GM23338 (cell line): ENCODE measurements at regions not wholly inside any gene's neighbourhood (a gene's known extent, or its start where the extent isn't known, plus 50 kb on each side); places are given as distances from the start of the nearest gene placed in this dataset. TPM values are rescaled to one million over a fixed set of nuclear protein-coding genes. Genes with fewer than 3 reads are reported as not detected.

Experiments
- ATAC-seq: fragments of 200-7000 bp; cut with Tn5 transposase; 3 replicates; pipeline ENCODE4 v1.9.1; 2020
- DNase-seq: peaks from one replicate; pipeline ENCODE4 v3.0.0-alpha.2; 2015; ENCODE audit warnings: low spot score
- H2AFZ ChIP-seq: fragments of 200-600 bp; sonication (generic); 2 replicates; pipeline ENCODE4 v1.8.0; 2016; ENCODE audit warnings: antibody characterized with exemption, mild to moderate bottlenecking, moderate library complexity
- H3F3A ChIP-seq: fragments of 200-600 bp; sonication (generic); replicated peaks from 2 replicates; pipeline ENCODE4 v1.8.0; 2017; ENCODE audit warnings: antibody characterized with exemption, mixed run types, low read depth
- H3K27ac ChIP-seq: fragments of 200-600 bp; sonication (generic); 2 replicates; pipeline ENCODE4 v1.6.1; 2016; ENCODE audit warnings: low read depth
- H3K27me3 ChIP-seq: fragments of 200-600 bp; sonication (generic); 2 replicates; pipeline ENCODE4 v1.8.0; 2016; ENCODE audit warnings: mild to moderate bottlenecking, mixed run types, moderate library complexity; ENCODE audit not compliant: insufficient read depth
- H3K36me3 ChIP-seq: fragments of 200-600 bp; sonication (generic); 2 replicates; pipeline ENCODE4 v1.8.0; 2016; ENCODE audit warnings: mild to moderate bottlenecking; ENCODE audit not compliant: insufficient read depth
- H3K4me1 ChIP-seq: fragments of 200-600 bp; sonication (generic); 2 replicates; pipeline ENCODE4 v1.8.0; 2016; ENCODE audit warnings: mild to moderate bottlenecking, moderate library complexity; ENCODE audit not compliant: insufficient read depth
- H3K4me2 ChIP-seq: fragments of 200-600 bp; sonication (generic); 2 replicates; pipeline ENCODE4 v1.7.1; 2017; ENCODE audit warnings: mixed run types
- H3K4me3 ChIP-seq: fragments of 200-600 bp; sonication (generic); 2 replicates; pipeline ENCODE4 v1.6.1; 2016; ENCODE audit warnings: mixed run types
- H3K79me2 ChIP-seq: fragments of 200-600 bp; sonication (generic); replicated peaks from 2 replicates; pipeline ENCODE4 v1.8.0; 2017; ENCODE audit warnings: mild to moderate bottlenecking; ENCODE audit not compliant: insufficient read depth
- H3K9me2 ChIP-seq: fragments of 200-600 bp; sonication (generic); 2 replicates; pipeline ENCODE4 v1.8.0; 2017; ENCODE audit not compliant: insufficient read depth
- H4K20me1 ChIP-seq: fragments of 200-600 bp; sonication (generic); replicated peaks from 2 replicates; pipeline ENCODE4 v1.8.0; 2017; ENCODE audit warnings: mild to moderate bottlenecking; ENCODE audit not compliant: insufficient read depth
- H3K27ac Mint-ChIP-seq: 2 replicates; pipeline ENCODE4 v1.8.0; 2020; ENCODE audit warnings: inconsistent platforms, mild to moderate bottlenecking, moderate library complexity, mixed read lengths
- H3K27me3 Mint-ChIP-seq: 3 replicates; pipeline ENCODE4 v1.8.0; 2022; ENCODE audit warnings: low read depth, mild to moderate bottlenecking, moderate library complexity, mixed read lengths, inconsistent platforms; ENCODE audit not compliant: insufficient read depth, poor library complexity
- H3K36me3 Mint-ChIP-seq: 3 replicates; pipeline ENCODE4 v1.8.0; 2021; ENCODE audit warnings: low read depth, mild to moderate bottlenecking, inconsistent platforms, moderate library complexity, mixed read lengths
- H3K4me1 Mint-ChIP-seq: 3 replicates; pipeline ENCODE4 v1.8.0; 2020; ENCODE audit warnings: mild to moderate bottlenecking, inconsistent platforms, mixed read lengths
- H3K4me3 Mint-ChIP-seq: 3 replicates; pipeline ENCODE4 v1.8.0; 2021; ENCODE audit warnings: moderate library complexity, mild to moderate bottlenecking, inconsistent platforms, mixed read lengths
- H3K9me3 Mint-ChIP-seq: 3 replicates; pipeline ENCODE4 v1.8.0; 2020; ENCODE audit warnings: moderate library complexity, mild to moderate bottlenecking, inconsistent platforms, mixed read lengths
- EZH2 ChIP-seq: fragments of 200-600 bp; sonication (generic); IDR thresholded peaks from one replicate; pipeline ENCODE4 v1.8.0; 2017; ENCODE audit warnings: antibody characterized with exemption, mild to moderate bottlenecking, low read depth; ENCODE audit not compliant: unreplicated experiment
- JUNB ChIP-seq: IDR thresholded peaks from one replicate; pipeline ENCODE4 v1.6.1; 2016; ENCODE audit warnings: antibody characterized with exemption; ENCODE audit not compliant: unreplicated experiment
- NANOG ChIP-seq: IDR thresholded peaks from 2 replicates; pipeline ENCODE4 v1.6.1; 2016; ENCODE audit warnings: antibody characterized with exemption, borderline replicate concordance
- small RNA-seq: library from RNA; depleted of rRNA; stranded (forward); fragments of <200 nt; gene quantifications from one replicate; pipeline ENCODE3, GENCODE V24; 2014; ENCODE audit warnings: low replicate concordance
- TF ChIP-seq, protein P1 (sequence below): IDR thresholded peaks from one replicate; pipeline ENCODE4 v1.6.1; 2018; ENCODE audit warnings: antibody characterized with exemption; ENCODE audit not compliant: unreplicated experiment
- TF ChIP-seq, protein P2 (sequence below): fragments of 250-450 bp; sonication (Bioruptor Pico); IDR thresholded peaks from 2 replicates; pipeline ENCODE4 v1.5.0; 2020; ENCODE audit warnings: mild to moderate bottlenecking, moderate library complexity

DNA sequence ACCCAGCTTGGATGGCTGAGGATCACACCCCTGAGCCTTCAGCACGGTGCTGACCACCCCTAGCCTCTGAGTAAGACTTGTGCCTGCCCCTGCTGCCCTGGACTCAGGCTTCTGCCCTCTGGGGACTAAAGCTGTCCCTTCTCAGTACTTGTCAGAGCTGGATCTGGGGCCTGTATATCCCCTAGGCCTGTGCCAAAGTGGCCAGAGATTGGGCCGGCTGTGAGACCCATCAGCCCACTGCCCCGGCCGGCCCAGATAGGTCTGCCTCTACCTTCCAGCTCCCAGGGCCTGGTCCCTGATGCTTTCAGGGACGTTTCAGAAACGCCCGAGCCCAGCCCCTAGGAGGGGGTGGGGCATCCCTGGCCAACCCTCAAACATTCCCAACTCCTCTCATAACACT, 137.8 kb downstream of the ZDHHC20 start (continued):
- TF ChIP-seq, protein P1, sequence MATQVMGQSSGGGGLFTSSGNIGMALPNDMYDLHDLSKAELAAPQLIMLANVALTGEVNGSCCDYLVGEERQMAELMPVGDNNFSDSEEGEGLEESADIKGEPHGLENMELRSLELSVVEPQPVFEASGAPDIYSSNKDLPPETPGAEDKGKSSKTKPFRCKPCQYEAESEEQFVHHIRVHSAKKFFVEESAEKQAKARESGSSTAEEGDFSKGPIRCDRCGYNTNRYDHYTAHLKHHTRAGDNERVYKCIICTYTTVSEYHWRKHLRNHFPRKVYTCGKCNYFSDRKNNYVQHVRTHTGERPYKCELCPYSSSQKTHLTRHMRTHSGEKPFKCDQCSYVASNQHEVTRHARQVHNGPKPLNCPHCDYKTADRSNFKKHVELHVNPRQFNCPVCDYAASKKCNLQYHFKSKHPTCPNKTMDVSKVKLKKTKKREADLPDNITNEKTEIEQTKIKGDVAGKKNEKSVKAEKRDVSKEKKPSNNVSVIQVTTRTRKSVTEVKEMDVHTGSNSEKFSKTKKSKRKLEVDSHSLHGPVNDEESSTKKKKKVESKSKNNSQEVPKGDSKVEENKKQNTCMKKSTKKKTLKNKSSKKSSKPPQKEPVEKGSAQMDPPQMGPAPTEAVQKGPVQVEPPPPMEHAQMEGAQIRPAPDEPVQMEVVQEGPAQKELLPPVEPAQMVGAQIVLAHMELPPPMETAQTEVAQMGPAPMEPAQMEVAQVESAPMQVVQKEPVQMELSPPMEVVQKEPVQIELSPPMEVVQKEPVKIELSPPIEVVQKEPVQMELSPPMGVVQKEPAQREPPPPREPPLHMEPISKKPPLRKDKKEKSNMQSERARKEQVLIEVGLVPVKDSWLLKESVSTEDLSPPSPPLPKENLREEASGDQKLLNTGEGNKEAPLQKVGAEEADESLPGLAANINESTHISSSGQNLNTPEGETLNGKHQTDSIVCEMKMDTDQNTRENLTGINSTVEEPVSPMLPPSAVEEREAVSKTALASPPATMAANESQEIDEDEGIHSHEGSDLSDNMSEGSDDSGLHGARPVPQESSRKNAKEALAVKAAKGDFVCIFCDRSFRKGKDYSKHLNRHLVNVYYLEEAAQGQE = no peak

DNA sequence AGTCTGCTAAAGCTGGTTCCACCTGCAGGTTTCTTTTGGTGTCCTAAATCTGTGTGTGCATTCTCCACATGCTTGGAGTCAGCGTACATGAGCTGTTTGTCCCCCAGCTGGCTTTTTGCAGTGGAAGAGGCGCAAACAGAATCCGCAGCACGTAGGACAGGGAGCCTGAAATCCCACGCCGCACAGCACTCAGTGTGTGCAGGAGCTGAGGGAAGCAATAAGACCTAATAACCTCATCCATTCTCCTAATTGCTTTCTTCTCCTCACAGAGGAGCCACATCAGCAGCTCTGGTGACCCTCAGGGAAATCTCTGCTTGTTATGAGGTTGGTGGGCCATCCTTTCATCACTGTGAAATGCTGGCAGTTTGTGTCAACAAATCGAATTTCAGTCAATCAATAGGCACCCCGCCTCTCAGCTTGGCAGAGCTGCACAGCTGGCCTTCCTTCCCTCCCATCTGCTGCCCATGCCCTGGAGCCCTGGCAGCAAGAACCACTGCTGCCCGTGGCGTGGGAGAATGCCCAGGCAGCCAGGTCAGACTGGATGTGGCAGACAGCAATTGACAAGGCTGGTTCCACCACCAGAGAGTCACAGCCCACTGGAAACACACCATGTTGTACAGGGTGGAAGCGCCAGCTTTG, 136.7 kb downstream of the ZDHHC20 start:
- Mint-ChIP-seq H3K4me3 (no peak overlapping the region), H3K27me3 (peaks cover 6% of the 10 kb centered on the region), H3K27ac (no peak overlapping the region), H3K36me3 (peaks cover 6% of the 10 kb centered on the region; the same call in 1 of the 3 replicates), H3K4me1 (peaks cover 15% of the 10 kb centered on the region), H3K9me3 (no peaks in the 10 kb centered on the region)
- Histone ChIP-seq H3F3A (peaks cover 4% of the 10 kb centered on the region), H3K36me3 (no peaks in the 10 kb centered on the region), H3K79me2 (no peaks in the 10 kb centered on the region), H2AFZ (no peak overlapping the region), H3K27ac (no peak overlapping the region), H4K20me1 (no peaks in the 10 kb centered on the region), H3K9me2 (peaks cover 13% of the 10 kb centered on the region), H3K27me3 (peaks cover 10% of the 10 kb centered on the region; the same call in 1 of the 2 replicates), H3K4me3 (no peak overlapping the region), H3K4me2 (no peak overlapping the region), H3K4me1 (peaks cover 16% of the 10 kb centered on the region)
- DNase-seq (no peak), ATAC-seq (no peak)
- no peak for TF ChIP-seq JUNB
- no peak for TF ChIP-seq NANOG
- no peak for TF ChIP-seq EZH2
- TF ChIP-seq, protein P2, sequence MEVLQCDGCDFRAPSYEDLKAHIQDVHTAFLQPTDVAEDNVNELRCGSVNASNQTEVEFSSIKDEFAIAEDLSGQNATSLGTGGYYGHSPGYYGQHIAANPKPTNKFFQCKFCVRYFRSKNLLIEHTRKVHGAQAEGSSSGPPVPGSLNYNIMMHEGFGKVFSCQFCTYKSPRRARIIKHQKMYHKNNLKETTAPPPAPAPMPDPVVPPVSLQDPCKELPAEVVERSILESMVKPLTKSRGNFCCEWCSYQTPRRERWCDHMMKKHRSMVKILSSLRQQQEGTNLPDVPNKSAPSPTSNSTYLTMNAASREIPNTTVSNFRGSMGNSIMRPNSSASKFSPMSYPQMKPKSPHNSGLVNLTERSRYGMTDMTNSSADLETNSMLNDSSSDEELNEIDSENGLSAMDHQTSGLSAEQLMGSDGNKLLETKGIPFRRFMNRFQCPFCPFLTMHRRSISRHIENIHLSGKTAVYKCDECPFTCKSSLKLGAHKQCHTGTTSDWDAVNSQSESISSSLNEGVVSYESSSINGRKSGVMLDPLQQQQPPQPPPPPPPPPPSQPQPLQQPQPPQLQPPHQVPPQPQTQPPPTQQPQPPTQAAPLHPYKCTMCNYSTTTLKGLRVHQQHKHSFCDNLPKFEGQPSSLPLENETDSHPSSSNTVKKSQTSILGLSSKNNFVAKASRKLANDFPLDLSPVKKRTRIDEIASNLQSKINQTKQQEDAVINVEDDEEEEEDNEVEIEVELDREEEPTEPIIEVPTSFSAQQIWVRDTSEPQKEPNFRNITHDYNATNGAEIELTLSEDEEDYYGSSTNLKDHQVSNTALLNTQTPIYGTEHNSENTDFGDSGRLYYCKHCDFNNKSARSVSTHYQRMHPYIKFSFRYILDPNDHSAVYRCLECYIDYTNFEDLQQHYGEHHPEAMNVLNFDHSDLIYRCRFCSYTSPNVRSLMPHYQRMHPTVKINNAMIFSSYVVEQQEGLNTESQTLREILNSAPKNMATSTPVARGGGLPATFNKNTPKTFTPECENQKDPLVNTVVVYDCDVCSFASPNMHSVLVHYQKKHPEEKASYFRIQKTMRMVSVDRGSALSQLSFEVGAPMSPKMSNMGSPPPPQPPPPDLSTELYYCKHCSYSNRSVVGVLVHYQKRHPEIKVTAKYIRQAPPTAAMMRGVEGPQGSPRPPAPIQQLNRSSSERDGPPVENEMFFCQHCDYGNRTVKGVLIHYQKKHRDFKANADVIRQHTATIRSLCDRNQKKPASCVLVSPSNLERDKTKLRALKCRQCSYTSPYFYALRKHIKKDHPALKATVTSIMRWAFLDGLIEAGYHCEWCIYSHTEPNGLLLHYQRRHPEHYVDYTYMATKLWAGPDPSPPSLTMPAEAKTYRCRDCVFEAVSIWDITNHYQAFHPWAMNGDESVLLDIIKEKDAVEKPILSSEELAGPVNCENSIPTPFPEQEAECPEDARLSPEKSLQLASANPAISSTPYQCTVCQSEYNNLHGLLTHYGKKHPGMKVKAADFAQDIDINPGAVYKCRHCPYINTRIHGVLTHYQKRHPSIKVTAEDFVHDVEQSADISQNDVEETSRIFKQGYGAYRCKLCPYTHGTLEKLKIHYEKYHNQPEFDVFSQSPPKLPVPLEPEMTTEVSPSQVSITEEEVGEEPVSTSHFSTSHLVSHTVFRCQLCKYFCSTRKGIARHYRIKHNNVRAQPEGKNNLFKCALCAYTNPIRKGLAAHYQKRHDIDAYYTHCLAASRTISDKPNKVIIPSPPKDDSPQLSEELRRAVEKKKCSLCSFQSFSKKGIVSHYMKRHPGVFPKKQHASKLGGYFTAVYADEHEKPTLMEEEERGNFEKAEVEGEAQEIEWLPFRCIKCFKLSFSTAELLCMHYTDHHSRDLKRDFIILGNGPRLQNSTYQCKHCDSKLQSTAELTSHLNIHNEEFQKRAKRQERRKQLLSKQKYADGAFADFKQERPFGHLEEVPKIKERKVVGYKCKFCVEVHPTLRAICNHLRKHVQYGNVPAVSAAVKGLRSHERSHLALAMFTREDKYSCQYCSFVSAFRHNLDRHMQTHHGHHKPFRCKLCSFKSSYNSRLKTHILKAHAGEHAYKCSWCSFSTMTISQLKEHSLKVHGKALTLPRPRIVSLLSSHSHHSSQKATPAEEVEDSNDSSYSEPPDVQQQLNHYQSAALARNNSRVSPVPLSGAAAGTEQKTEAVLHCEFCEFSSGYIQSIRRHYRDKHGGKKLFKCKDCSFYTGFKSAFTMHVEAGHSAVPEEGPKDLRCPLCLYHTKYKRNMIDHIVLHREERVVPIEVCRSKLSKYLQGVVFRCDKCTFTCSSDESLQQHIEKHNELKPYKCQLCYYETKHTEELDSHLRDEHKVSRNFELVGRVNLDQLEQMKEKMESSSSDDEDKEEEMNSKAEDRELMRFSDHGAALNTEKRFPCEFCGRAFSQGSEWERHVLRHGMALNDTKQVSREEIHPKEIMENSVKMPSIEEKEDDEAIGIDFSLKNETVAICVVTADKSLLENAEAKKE (CRISPR knock-in tag) = no peak

Small RNA genes lying in the stretch of these regions (small RNA-seq; reads per million reads assigned to genes)
- gene AL158032.2 = not detected
